ENCODE measurements at regions not wholly inside any gene's neighbourhood (a gene's known extent, or its start where the extent isn't known, plus 50 kb on each side); places are given as distances from the start of the nearest gene placed in this dataset.

DNA sequence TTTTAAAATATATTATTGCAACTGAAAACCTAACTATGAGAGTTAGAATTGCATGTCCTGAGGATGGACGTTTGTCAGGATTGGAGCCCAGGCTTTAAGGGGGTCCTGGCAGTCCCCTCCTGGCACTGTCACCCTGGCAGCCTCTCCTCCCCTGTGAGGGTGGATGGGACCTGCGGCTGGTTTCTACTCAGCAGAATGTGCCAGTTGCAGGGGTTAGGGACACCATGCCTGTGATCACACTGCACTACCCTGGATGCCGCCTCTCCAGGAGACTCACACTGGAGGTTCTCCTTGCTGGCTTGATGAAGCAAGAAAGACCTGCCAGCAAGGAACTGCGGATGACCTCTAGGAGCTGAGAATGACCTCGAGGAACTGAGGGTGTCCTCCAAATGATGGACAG, 356.7 kb upstream of the MYT1L start:
- Histone ChIP-seq H3K9me3 (ENCODE audit: control insufficient read depth in 4 of 4, low read length in 3 of 4) (no peaks in the 10 kb centered on the region), H3K36me3 (ENCODE audit: control insufficient read depth in 4 of 4, insufficient read depth in 3 of 4, low read depth in 1 of 4, low read length in 3 of 4) (no peaks in the 10 kb centered on the region), H3K4me1 (ENCODE audit: control insufficient read depth in 4 of 4, insufficient read depth in 4 of 4, low read length in 3 of 4) (no peaks in the 10 kb centered on the region), H3K27ac (ENCODE audit: low read depth in 1 of 2, low read length in 2 of 2) (no peak overlapping the region), H3K4me3 (ENCODE audit: low read depth in 1 of 3, low read length in 3 of 3) (no peak overlapping the region), H3K9ac (ENCODE audit: low read depth in 1 of 2, low read length in 2 of 2) (no peak overlapping the region), H3K27me3 (ENCODE audit: control insufficient read depth in 4 of 4, insufficient read depth in 4 of 4, low read length in 3 of 4) (peaks cover 0 to 3% (median under 1%) of the 10 kb centered on the region in 4 donors)
- no peak for DNase-seq (ENCODE audit: low spot score)
- TF ChIP-seq, protein P1, sequence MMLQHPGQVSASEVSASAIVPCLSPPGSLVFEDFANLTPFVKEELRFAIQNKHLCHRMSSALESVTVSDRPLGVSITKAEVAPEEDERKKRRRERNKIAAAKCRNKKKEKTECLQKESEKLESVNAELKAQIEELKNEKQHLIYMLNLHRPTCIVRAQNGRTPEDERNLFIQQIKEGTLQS (IDR thresholded peaks at IDR 0.05), result no peak
- TF ChIP-seq SP1 (IDR thresholded peaks at IDR 0.05) (no peak), NR2F2 (IDR thresholded peaks at IDR 0.05) (no peak), RAD21 (IDR thresholded peaks at IDR 0.05) (no peak), FOXA2 (IDR thresholded peaks at IDR 0.05) (no peak)
- 70% methylated on average over 5 of the region's 5 CpGs for WGBS

DNA sequence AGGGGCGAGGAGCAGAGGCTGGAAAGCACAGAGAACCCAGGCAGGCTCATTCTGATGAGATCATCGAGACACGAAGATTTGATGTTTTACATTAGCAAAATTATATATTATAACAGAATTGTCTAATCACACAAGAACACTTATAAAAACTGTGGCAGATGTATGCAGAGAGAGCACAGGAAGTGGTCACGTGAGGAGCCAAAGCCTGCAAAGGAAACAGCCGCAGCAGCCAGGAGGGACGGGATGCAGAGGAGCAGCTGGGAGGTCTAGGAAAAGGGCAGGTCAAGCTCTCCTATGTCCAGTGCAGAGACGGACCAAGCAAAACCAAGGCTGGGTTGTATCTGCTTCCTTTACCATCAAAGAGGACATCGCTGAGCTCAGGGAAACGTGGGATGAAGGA, 355.1 kb upstream of the MYT1L start:
- peaks cover 0 to 3% (median under 1%) of the 10 kb centered on the region in 4 donors for H3K27me3 ChIP-seq (ENCODE audit: control insufficient read depth in 4 of 4, insufficient read depth in 4 of 4, low read length in 3 of 4)
- WGBS, result 55% methylated on average over 9 of the region's 9 CpGs
- H3K4me1 ChIP-seq (ENCODE audit: control insufficient read depth in 4 of 4, insufficient read depth in 4 of 4, low read length in 3 of 4), result no peaks in the 10 kb centered on the region
- TF ChIP-seq HNF4G (IDR thresholded peaks at IDR 0.05), result no peak
- TF ChIP-seq, protein P2, sequence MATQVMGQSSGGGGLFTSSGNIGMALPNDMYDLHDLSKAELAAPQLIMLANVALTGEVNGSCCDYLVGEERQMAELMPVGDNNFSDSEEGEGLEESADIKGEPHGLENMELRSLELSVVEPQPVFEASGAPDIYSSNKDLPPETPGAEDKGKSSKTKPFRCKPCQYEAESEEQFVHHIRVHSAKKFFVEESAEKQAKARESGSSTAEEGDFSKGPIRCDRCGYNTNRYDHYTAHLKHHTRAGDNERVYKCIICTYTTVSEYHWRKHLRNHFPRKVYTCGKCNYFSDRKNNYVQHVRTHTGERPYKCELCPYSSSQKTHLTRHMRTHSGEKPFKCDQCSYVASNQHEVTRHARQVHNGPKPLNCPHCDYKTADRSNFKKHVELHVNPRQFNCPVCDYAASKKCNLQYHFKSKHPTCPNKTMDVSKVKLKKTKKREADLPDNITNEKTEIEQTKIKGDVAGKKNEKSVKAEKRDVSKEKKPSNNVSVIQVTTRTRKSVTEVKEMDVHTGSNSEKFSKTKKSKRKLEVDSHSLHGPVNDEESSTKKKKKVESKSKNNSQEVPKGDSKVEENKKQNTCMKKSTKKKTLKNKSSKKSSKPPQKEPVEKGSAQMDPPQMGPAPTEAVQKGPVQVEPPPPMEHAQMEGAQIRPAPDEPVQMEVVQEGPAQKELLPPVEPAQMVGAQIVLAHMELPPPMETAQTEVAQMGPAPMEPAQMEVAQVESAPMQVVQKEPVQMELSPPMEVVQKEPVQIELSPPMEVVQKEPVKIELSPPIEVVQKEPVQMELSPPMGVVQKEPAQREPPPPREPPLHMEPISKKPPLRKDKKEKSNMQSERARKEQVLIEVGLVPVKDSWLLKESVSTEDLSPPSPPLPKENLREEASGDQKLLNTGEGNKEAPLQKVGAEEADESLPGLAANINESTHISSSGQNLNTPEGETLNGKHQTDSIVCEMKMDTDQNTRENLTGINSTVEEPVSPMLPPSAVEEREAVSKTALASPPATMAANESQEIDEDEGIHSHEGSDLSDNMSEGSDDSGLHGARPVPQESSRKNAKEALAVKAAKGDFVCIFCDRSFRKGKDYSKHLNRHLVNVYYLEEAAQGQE (IDR thresholded peaks at IDR 0.05), result no peak
- TF ChIP-seq, protein P1 (IDR thresholded peaks at IDR 0.05), result no peak
- TF ChIP-seq, protein P3, sequence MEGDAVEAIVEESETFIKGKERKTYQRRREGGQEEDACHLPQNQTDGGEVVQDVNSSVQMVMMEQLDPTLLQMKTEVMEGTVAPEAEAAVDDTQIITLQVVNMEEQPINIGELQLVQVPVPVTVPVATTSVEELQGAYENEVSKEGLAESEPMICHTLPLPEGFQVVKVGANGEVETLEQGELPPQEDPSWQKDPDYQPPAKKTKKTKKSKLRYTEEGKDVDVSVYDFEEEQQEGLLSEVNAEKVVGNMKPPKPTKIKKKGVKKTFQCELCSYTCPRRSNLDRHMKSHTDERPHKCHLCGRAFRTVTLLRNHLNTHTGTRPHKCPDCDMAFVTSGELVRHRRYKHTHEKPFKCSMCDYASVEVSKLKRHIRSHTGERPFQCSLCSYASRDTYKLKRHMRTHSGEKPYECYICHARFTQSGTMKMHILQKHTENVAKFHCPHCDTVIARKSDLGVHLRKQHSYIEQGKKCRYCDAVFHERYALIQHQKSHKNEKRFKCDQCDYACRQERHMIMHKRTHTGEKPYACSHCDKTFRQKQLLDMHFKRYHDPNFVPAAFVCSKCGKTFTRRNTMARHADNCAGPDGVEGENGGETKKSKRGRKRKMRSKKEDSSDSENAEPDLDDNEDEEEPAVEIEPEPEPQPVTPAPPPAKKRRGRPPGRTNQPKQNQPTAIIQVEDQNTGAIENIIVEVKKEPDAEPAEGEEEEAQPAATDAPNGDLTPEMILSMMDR (IDR thresholded peaks at IDR 0.05; ENCODE audit: low read depth, low read length, missing input control), result no peak
- TF ChIP-seq SP1 (IDR thresholded peaks at IDR 0.05), result no peak
- TF ChIP-seq RAD21 (IDR thresholded peaks at IDR 0.05), result no peak
- no peak for TF ChIP-seq FOXA1 (IDR thresholded peaks at IDR 0.05)
- no peak for TF ChIP-seq EGR1 (IDR thresholded peaks at IDR 0.05; ENCODE audit: low read depth in 2 of 2)
- H3K9me3 ChIP-seq (ENCODE audit: control insufficient read depth in 4 of 4, low read length in 3 of 4), result no peaks in the 10 kb centered on the region
- no peak for DNase-seq (ENCODE audit: low spot score)
- H3K4me3 ChIP-seq (ENCODE audit: low read depth in 1 of 3, low read length in 3 of 3), result no peak overlapping the region
- H3K36me3 ChIP-seq (ENCODE audit: control insufficient read depth in 4 of 4, insufficient read depth in 3 of 4, low read depth in 1 of 4, low read length in 3 of 4), result no peaks in the 10 kb centered on the region
- no peak overlapping the region for H3K27ac ChIP-seq (ENCODE audit: low read depth in 1 of 2, low read length in 2 of 2)
- no peak overlapping the region for H3K9ac ChIP-seq (ENCODE audit: low read depth in 1 of 2, low read length in 2 of 2)

DNA sequence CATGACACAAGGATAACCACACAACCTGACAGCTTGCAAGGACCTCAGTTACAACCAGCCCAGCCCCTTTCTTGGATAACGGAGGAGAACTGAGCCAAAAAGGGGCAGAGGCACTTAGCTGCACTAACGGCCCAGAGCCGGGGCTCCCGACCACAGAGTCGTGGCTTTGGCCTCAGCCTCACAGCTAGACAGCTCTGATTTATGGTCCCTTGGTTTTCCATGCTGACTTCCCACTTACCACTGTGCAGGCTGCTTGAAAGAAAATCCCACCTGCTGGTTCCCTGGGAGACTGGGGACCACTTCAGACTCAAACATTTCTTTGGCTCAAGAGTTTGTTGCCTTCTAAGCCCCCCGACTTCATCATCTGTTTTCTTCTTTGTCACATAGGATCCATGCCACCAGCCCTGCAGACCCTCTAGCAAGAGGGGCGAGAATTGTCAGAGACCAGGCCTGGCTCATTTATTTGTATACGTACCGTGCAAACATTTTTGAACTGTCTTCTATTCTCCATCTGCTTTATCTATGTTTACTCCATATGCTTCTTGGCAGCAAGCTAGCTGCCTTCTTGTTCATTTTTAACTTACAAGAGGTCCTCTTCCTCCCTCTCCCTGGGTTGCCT, 352.6 kb upstream of the MYT1L start:
- no peak overlapping the region for H3K9ac ChIP-seq (ENCODE audit: low read depth in 1 of 2, low read length in 2 of 2)
- peaks cover 0 to 3% (median 0%) of the 10 kb centered on the region in 4 donors for H3K27me3 ChIP-seq (ENCODE audit: control insufficient read depth in 4 of 4, insufficient read depth in 4 of 4, low read length in 3 of 4)
- DNase-seq (ENCODE audit: low spot score), result no peak
- H3K9me3 ChIP-seq (ENCODE audit: control insufficient read depth in 4 of 4, low read length in 3 of 4), result no peaks in the 10 kb centered on the region
- H3K27ac ChIP-seq (ENCODE audit: low read depth in 1 of 2, low read length in 2 of 2), result no peak overlapping the region
- no peaks in the 10 kb centered on the region for H3K4me1 ChIP-seq (ENCODE audit: control insufficient read depth in 4 of 4, insufficient read depth in 4 of 4, low read length in 3 of 4)
- no peaks in the 10 kb centered on the region for H3K36me3 ChIP-seq (ENCODE audit: control insufficient read depth in 4 of 4, insufficient read depth in 3 of 4, low read depth in 1 of 4, low read length in 3 of 4)
- H3K4me3 ChIP-seq (ENCODE audit: low read depth in 1 of 3, low read length in 3 of 3), result no peak overlapping the region
- WGBS, result 81% methylated on average over 9 of the region's 9 CpGs
- TF ChIP-seq, protein P2 (IDR thresholded peaks at IDR 0.05), result no peak
- TF ChIP-seq, protein P1 (IDR thresholded peaks at IDR 0.05), result no peak
- no peak for TF ChIP-seq HNF4G (IDR thresholded peaks at IDR 0.05)
- no peak for TF ChIP-seq HNF4A (conservative IDR thresholded peaks at IDR 0.05)
- no peak for TF ChIP-seq TAF1 (conservative IDR thresholded peaks at IDR 0.05)
- no peak for TF ChIP-seq FOXA1 (IDR thresholded peaks at IDR 0.05)
- no peak for TF ChIP-seq NR2F2 (IDR thresholded peaks at IDR 0.05)
- TF ChIP-seq, protein P4, sequence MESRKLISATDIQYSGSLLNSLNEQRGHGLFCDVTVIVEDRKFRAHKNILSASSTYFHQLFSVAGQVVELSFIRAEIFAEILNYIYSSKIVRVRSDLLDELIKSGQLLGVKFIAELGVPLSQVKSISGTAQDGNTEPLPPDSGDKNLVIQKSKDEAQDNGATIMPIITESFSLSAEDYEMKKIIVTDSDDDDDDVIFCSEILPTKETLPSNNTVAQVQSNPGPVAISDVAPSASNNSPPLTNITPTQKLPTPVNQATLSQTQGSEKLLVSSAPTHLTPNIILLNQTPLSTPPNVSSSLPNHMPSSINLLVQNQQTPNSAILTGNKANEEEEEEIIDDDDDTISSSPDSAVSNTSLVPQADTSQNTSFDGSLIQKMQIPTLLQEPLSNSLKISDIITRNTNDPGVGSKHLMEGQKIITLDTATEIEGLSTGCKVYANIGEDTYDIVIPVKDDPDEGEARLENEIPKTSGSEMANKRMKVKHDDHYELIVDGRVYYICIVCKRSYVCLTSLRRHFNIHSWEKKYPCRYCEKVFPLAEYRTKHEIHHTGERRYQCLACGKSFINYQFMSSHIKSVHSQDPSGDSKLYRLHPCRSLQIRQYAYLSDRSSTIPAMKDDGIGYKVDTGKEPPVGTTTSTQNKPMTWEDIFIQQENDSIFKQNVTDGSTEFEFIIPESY (IDR thresholded peaks at IDR 0.05), result no peak
- no peak for TF ChIP-seq YY1 (IDR thresholded peaks at IDR 0.05)

Data from liver (tissue), 8 donors.